IPS-NIHi11 (cell line): ENCODE measurements at regions not wholly inside any gene's neighbourhood (a gene's known extent, or its start where the extent isn't known, plus 50 kb on each side); places are given as distances from the start of the nearest gene placed in this dataset.

Experiments
- DNase-seq: peaks from one replicate; pipeline ENCODE4 v3.0.0; 2012; ENCODE audit warnings: mixed read lengths, low spot score

DNA sequence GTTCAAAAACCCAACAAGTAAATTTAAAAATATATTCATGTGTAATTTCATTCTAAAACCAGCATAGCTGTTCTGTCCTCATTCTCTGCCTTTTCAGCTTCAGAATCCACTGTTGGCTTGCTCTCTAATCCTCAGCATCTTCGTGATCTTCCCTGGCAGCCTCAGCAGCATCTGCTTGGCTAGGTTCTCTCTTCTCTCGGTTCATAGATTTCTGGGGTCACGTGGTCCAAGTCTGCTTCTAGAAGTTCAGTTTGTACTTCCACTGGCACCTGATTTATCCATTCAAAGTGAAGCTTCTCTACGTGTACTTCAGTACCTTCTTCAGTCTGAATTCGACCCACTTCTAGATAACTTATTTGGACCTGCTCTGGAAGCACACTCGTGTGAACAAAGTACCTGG lies 245.7 kb downstream of the EPM2A start:
- no peak for DNase-seq

GRCh38 chr6:145490068-145490467 lies 245.3 kb downstream of the EPM2A start:
- DNase-seq: no peak

DNA sequence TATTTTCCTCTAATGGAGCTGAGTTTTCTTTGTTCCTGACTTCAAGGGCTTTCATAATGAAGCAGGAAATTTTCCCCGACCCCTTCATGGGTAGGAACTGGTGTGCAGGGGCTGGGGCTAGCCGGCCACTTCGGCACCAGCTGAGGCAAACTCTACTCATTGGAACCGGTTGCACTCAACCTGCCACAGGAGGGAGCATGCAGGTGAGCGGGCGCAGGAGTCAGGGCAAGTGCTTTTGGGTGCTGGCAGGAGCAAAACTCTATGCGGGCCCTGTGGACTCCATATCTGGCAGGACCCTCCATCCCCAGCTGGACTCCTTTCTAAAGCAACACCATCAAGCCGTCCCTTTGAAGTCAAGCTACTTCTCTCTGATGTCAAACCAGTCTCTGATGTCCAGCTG lies 244.2 kb downstream of the EPM2A start:
- DNase-seq: no peak

DNA sequence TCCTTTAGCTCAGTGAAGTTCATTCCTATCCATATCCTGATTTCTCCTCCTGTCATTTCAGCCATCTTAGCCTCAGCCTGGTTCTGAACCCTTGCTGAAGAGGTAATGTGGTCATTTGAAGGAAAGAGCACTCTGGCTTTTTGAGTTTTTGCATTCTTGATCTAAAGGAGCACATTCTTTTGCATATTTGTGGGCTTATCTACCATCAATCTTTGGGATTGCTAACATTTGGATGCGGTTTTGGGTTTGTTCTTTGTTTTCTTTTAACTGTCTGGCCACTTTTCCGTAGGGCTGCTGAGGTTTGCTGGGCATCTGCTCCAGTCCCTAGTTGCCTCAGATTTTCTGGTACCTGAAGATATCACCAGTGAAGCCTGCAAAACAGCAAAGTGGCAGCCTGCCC lies 238.3 kb downstream of the EPM2A start:
- no peak for DNase-seq

DNA sequence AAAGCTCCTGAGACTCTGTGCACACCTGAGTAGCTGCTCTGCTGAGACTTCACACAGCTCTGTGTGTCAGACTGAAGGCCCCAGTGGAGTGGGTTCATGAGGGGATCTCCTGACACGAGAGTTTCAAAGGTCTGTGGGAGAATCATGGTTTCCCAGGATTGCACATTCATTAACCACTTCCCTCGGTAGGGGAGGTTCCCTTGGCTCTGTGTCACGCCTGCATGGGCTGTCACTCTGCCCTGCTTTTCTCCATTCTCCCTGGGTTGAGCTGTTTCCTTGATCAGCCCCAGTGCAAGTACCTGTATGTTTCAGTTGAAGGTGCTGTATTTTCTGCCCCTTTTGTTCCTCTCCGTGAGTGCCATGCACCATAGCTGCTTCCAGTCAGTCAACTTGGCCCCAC lies 236.9 kb downstream of the EPM2A start:
- DNase-seq: no peak

- DNase-seq: no peak
Measured at GRCh38 chr6:145502416-145502815, 232.9 kb downstream of the EPM2A start.

- no peak for DNase-seq
Measured at GRCh38 chr6:145506136-145506535, 229.2 kb downstream of the EPM2A start.

DNA sequence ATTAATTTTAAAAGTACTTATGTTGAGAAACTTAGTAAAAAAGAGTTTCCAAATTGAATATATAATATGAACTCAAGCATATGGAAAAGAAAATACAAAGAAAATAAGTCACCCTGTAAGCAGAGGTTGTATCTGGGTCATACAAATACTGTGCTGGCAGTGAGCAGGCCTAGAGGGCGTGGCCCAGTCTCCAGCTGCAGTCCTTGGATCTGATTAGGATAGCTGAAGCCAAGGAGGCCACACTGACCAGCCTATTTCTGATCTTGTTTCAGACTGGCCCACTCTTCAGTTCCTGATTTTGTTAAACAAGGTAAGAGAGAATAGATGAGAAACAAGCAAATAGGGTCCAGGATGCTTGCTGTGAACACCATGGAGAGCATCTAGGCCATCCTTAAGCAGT lies 228.8 kb downstream of the EPM2A start:
- no peak for DNase-seq

- DNase-seq: no peak
Measured at GRCh38 chr6:145507239-145507638, 228.1 kb downstream of the EPM2A start.

DNA sequence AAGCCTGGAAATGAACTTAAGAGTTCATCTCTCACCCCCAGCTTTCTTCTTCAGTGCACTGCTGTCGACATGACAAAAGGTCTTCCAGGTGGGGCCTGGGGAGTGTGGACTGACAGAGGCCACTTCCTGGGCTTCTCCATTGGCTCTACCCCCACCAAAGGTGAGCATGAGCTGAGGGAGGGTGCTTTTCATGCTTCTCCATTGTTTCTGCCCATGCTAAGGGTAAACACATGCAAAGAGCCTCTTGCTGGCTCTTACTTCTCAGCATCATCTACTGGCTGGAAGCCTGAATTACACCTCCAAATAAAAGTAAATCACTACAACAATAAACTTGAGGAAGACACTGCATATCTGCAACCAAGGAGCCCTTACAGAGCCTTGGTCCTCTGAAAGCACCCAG lies 227.2 kb downstream of the EPM2A start:
- DNase-seq: peak; percentile 53

GRCh38 chr6:145517492-145517891 lies 217.8 kb downstream of the EPM2A start:
- no peak for DNase-seq

GRCh38 chr6:145525038-145525437 lies 210.3 kb downstream of the EPM2A start:
- no peak for DNase-seq

GRCh38 chr6:145529582-145529981 lies 205.7 kb downstream of the EPM2A start:
- no peak for DNase-seq

- no peak for DNase-seq
Measured at GRCh38 chr6:145530454-145530853, 204.9 kb downstream of the EPM2A start.

DNA sequence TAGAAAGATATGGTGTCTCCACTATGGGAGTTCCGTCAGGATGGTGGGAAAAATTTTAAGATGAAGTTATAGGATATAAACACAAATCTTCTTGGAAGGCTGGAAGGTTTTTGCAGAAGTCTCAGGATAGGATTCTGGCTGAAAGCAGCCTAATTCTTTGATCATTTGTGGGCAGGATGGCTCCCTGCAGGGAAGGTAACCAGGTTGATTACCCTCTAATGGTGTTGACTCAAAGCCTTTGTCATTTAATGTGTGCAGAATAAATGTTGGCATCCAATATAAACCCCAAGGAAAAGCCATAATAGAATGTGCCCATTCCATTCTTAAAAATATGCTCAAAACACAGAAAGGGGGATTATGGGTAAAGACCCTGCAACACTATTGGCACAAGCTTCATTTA lies 204.3 kb downstream of the EPM2A start:
- DNase-seq: no peak

- no peak for DNase-seq
Measured at GRCh38 chr6:145531822-145532221, 203.5 kb downstream of the EPM2A start.

GRCh38 chr6:145532361-145532760 lies 203.0 kb downstream of the EPM2A start:
- DNase-seq: no peak

- no peak for DNase-seq
Measured at GRCh38 chr6:145534989-145535388, 200.3 kb downstream of the EPM2A start.

- no peak for DNase-seq
Measured at GRCh38 chr6:145538989-145539388, 196.3 kb downstream of the EPM2A start.

- no peak for DNase-seq
Measured at GRCh38 chr6:145539831-145540230, 195.5 kb downstream of the EPM2A start.

GRCh38 chr6:145540741-145541140 lies 194.6 kb downstream of the EPM2A start:
- no peak for DNase-seq

DNA sequence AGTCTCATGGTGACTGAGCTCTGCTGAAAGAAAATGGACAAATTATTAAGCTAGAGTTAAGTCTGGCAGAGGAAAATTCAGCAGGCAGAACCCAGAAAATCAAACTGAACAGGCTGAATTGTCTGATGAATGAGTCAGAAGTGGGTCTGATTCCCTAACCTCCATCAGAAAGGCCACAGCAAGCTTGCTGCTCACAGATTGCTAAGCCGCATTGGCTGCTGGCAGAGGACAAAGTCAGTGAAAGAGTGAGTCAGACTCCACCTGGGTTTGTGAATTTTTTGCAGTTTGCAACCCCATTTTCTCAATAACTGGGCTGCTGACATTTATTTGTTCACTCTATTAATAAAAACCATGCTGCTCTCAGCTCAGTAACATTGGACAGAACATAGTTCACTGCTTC lies 191.3 kb downstream of the EPM2A start:
- no peak for DNase-seq

DNA sequence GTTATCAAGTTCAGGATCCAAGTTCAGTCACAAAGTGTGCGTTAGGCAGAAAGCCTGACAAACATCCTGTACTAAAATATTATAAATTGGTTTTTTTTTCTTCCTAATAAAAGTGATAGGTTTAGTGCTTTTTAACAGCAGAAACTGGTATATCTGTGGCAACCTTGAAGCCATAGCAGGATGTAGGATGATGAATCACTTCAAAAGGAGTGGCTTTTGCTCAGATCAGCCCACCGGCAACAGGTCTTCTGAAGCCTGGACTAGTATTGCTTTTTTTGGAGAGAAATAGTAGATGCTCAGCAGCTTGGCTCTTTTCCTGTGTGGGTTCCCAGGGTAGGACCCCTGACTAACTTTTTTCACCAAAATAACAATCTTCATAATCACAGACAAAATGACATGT lies 190.8 kb downstream of the EPM2A start:
- DNase-seq: no peak

DNA sequence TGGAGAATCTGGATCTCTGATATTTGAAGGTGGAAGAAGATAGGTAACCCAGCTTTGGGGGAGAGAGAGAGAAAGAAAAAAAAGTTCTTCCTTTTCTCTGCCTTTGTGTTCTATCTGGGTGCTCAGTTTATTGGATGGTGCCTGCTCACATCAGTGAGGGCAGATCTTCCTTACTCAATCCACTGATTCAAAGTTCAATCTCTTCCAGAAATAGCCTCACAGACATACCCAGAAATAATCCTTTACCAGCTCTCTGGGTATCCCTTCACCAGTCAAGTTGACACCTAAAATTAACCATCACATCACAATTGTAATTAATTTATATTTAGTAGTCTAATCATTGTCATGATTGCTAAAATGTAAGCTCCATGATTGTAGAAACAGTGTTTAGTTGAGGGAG lies 189.1 kb downstream of the EPM2A start:
- DNase-seq: no peak
